HCT116 (cell line): ENCODE measurements at regions not wholly inside any gene's neighbourhood (a gene's known extent, or its start where the extent isn't known, plus 50 kb on each side); places are given as distances from the start of the nearest gene placed in this dataset.

Experiments used
- ATAC-seq: fragments of 200-7000 bp; cut with Tn5 transposase; 2 replicates; pipeline ENCODE4 v1.9.1; 2020; ENCODE audit warnings: mild to moderate bottlenecking, moderate library complexity
- BruUV-seq: library from RNA; stranded (reverse); fragments of 400-500 nt; replicated peaks from 2 replicates; lab custom pipeline; 2021; lab: Mats Ljungman, UMichigan
- CTCF ChIA-PET: fragments of 300-600 bp; sonication (Branson Sonifier 250); formaldehyde crosslinking; loops from one replicate; lab custom pipeline; 2021; ENCODE audit warnings: antibody characterized with exemption; lab: Charles Lee
- POLR2A ChIA-PET: fragments of 300-600, 350-600 bp; sonication (Branson Sonifier 250); formaldehyde crosslinking; loops from one replicate; lab custom pipeline; 2021; ENCODE audit warnings: antibody characterized with exemption; lab: Charles Lee
- RAD21 ChIA-PET, 2 experiments: fragments of 300-600 bp; sonication (Branson Sonifier 250); formaldehyde crosslinking; loops; one replicate each; lab custom pipeline; 2023; ENCODE audit warnings: low total read pairs in 2 of 2; ENCODE audit not compliant: uncharacterized antibody in 2 of 2, unreplicated experiment in 2 of 2, low non-redundant PET in 1 of 2; lab: Charles Lee
- DNase-seq: peaks from one replicate; pipeline ENCODE4 v3.0.0-alpha.2; 2010; ENCODE audit warnings: low read depth, low spot score
- H2AFZ ChIP-seq: fragments of 200-600 bp; shearing (Covaris generic), sonication (generic); 2 replicates; pipeline ENCODE4 v1.6.1; 2017; ENCODE audit warnings: low read depth, mixed run types, mixed read lengths, antibody characterized with exemption, low read length; ENCODE audit not compliant: poor library complexity, severe bottlenecking
- H3K27ac ChIP-seq: 2 replicates; pipeline ENCODE4 v1.5.1; 2012; ENCODE audit warnings: low read depth, low read length
- H3K27me3 ChIP-seq: fragments of 200-600 bp; sonication (generic); 2 replicates; pipeline ENCODE4 v1.6.1; 2016; ENCODE audit warnings: mixed run types, low read length, mixed read lengths; ENCODE audit not compliant: insufficient read depth
- H3K36me3 ChIP-seq, 2 experiments: fragments of 200-500 bp in 1 of 2; fragments of 200-600 bp in 1 of 2; sonication (Bioruptor generic) in 1 of 2; sonication (generic) in 1 of 2; 2 replicates each; pipeline versions ENCODE4 v1.5.1 to v1.6.1; 2014 to 2016; ENCODE audit warnings: low read length in 2 of 2, inconsistent platforms in 1 of 2, mixed read lengths in 1 of 2, mixed run types in 1 of 2; ENCODE audit not compliant: insufficient read depth in 2 of 2, control insufficient read depth in 1 of 2
- H3K4me1 ChIP-seq, 2 experiments: fragments of 200-600 bp in 1 of 2; sonication (generic) in 1 of 2; 2 replicates each; pipeline versions ENCODE4 v1.5.1 to v1.6.1; 2012 to 2017; ENCODE audit warnings: low read length in 2 of 2, inconsistent platforms in 1 of 2, mild to moderate bottlenecking in 1 of 2, mixed read lengths in 1 of 2, mixed run types in 1 of 2, moderate library complexity in 1 of 2; ENCODE audit not compliant: insufficient read depth in 2 of 2, control insufficient read depth in 1 of 2
- H3K4me2 ChIP-seq: fragments of 200-600 bp; sonication (generic); 2 replicates; pipeline ENCODE4 v1.6.1; 2017; ENCODE audit warnings: mixed run types, low read length, mixed read lengths
- H3K4me3 ChIP-seq, 2 experiments: fragments of 200-600 bp in 1 of 2; sonication (generic) in 1 of 2; replicated peaks in 1 of 2; 2 replicates each; pipeline ENCODE4 v1.5.1; 2011 to 2016; ENCODE audit warnings: low read length in 2 of 2, control low read depth in 1 of 2, low read depth in 1 of 2, mild to moderate bottlenecking in 1 of 2, mixed read lengths in 1 of 2, mixed run types in 1 of 2
- H3K79me2 ChIP-seq: fragments of 200-600 bp; sonication (generic); 2 replicates; pipeline ENCODE4 v1.6.1; 2017; ENCODE audit warnings: mild to moderate bottlenecking, mixed run types, low read length, moderate library complexity, mixed read lengths; ENCODE audit not compliant: insufficient read depth
- H3K9ac ChIP-seq: fragments of 200-600 bp; sonication (generic); 2 replicates; pipeline ENCODE4 v1.6.1; 2016; ENCODE audit warnings: low read length, mixed read lengths
- H3K9me2 ChIP-seq: fragments of 200-600 bp; sonication (generic), shearing (Covaris generic); 2 replicates; pipeline ENCODE4 v1.6.1; 2017; ENCODE audit warnings: mixed run types, mild to moderate bottlenecking, moderate library complexity; ENCODE audit not compliant: insufficient read depth
- H3K9me3 ChIP-seq, 2 experiments: fragments of 200-500 bp in 1 of 2; fragments of 200-600 bp in 1 of 2; sonication (Bioruptor generic) in 1 of 2; sonication (generic) in 1 of 2; 2 replicates each; pipeline ENCODE4 v1.6.1; 2014 to 2017; ENCODE audit warnings: low read length in 2 of 2, mixed read lengths in 2 of 2, inconsistent platforms in 1 of 2, low read depth in 1 of 2, mild to moderate bottlenecking in 1 of 2, mixed run types in 1 of 2, moderate library complexity in 1 of 2; ENCODE audit not compliant: control insufficient read depth in 1 of 2, insufficient read depth in 1 of 2
- H4K20me1 ChIP-seq: fragments of 200-600 bp; sonication (generic), shearing (Covaris generic); 2 replicates; pipeline ENCODE4 v1.6.1; 2017; ENCODE audit warnings: mixed run types, mild to moderate bottlenecking, moderate library complexity; ENCODE audit not compliant: insufficient read depth
- ELF1 ChIP-seq: IDR thresholded peaks from 2 replicates; pipeline ENCODE4 v1.6.1; 2012; ENCODE audit warnings: low read depth, borderline replicate concordance
- POLR2AphosphoS5 ChIP-seq: IDR thresholded peaks from 2 replicates; pipeline ENCODE4 v1.6.1; 2011; ENCODE audit warnings: mild to moderate bottlenecking, low read depth, low read length, moderate library complexity
- RAD21 ChIP-seq: IDR thresholded peaks from 2 replicates; pipeline ENCODE4 v1.6.1; 2012; ENCODE audit warnings: low read depth, mild to moderate bottlenecking
- REST ChIP-seq: IDR thresholded peaks from 2 replicates; pipeline ENCODE4 v1.6.1; 2012; ENCODE audit warnings: low read depth
- YY1 ChIP-seq: IDR thresholded peaks from 2 replicates; pipeline ENCODE4 v1.6.1; 2011; ENCODE audit warnings: low read length, low read depth, moderate library complexity, mild to moderate bottlenecking; ENCODE audit not compliant: insufficient replicate concordance; ENCODE audit errors: extremely low read depth
- intact Hi-C: fragments of 100-400 bp; cut with micrococcal nuclease; formaldehyde crosslinking; loops from 2 replicates; pipeline ENCODE4 v1.10.0; 2022

- TF ChIP-seq YY1 (no peak), ELF1 (no peak), REST (no peak), RAD21 (no peak), POLR2AphosphoS5 (no peak)
- Histone ChIP-seq H3K4me3 (no peak overlapping the region), H3K9me2 (no peaks in the 10 kb centered on the region), H3K79me2 (no peaks in the 10 kb centered on the region), H3K27me3 (no peaks in the 10 kb centered on the region), H3K9ac (no peak overlapping the region), H3K9me3 (no peaks in the 10 kb centered on the region), H3K4me1 (peaks cover 21 to 38% of the 10 kb centered on the region in 2 experiments), H3K36me3 (no peaks in the 10 kb centered on the region), H2AFZ (no peak overlapping the region), H4K20me1 (no peaks in the 10 kb centered on the region), H3K4me2 (no peak overlapping the region), H3K27ac (no peak overlapping the region)
- BruUV-seq, result no TSS peak
- POLR2A ChIA-PET, result no interaction called here
- intact Hi-C loops, result no loop called here
- ATAC-seq, result no peak
- CTCF ChIA-PET, result no interaction called here
- RAD21 ChIA-PET, result no interaction called here
- no peak for DNase-seq
These were observed 131.8 kb upstream of the PTPN1 start for GRCh38 chr20:50378170-50379000.
